Tibial artery (tissue), 4 donors: ENCODE measurements at regions not wholly inside any gene's neighbourhood (a gene's known extent, or its start where the extent isn't known, plus 50 kb on each side); places are given as distances from the start of the nearest gene placed in this dataset.

Experiments
- DNase-seq, 2 donors: peaks; one replicate each; pipeline ENCODE4 v3.0.0-alpha.2; 2019
- H3K27ac ChIP-seq, 2 donors: fragments of 200-600 bp; sonication (generic) in 1 of 2; 1 replicate in 1 of 2; 2 replicates in 1 of 2; pipeline ENCODE4 v1.5.1; 2018 to 2019; ENCODE audit warnings: mild to moderate bottlenecking in 1 of 2
- H3K27me3 ChIP-seq, 2 donors: fragments of 200-600 bp; sonication (generic) in 1 of 2; one replicate each; pipeline versions ENCODE4 v1.5.1 to v1.6.0; 2016 to 2019
- H3K36me3 ChIP-seq, 3 donors: fragments of 200-600 bp; sonication (generic) in 2 of 3; one replicate each; pipeline ENCODE4 v1.5.1; 2016 to 2019; ENCODE audit warnings: mild to moderate bottlenecking in 2 of 3
- H3K4me1 ChIP-seq, 4 donors: fragments of 200-600 bp; sonication (generic) in 2 of 4; 1 replicate in 3 of 4; 2 replicates in 1 of 4; pipeline ENCODE4 v1.5.1; 2016 to 2019
- H3K4me3 ChIP-seq, 2 donors: fragments of 200-600 bp; sonication (generic) in 1 of 2; 1 replicate in 1 of 2; 2 replicates in 1 of 2; pipeline ENCODE4 v1.5.1; 2018 to 2019; ENCODE audit warnings: mild to moderate bottlenecking in 2 of 2
- H3K9me3 ChIP-seq, 3 donors: fragments of 200-600 bp; sonication (generic) in 1 of 3; one replicate each; pipeline ENCODE4 v1.5.1; 2016 to 2019
- intact Hi-C: fragments of 100-400 bp; cut with DNase I; formaldehyde crosslinking; loops from one replicate; pipeline ENCODE4 v1.15.0; 2023; ENCODE audit warnings: low total_unique reads
- TF ChIP-seq, protein P1 (sequence below), 2 experiments: fragments of 200-600 bp in 1 of 2; fragments of 450-650 bp in 1 of 2; IDR thresholded peaks; one replicate each; pipeline ENCODE4 v1.5.1; 2017 to 2019; ENCODE audit warnings: antibody characterized with exemption in 2 of 2, mild to moderate bottlenecking in 1 of 2, moderate library complexity in 1 of 2

DNA sequence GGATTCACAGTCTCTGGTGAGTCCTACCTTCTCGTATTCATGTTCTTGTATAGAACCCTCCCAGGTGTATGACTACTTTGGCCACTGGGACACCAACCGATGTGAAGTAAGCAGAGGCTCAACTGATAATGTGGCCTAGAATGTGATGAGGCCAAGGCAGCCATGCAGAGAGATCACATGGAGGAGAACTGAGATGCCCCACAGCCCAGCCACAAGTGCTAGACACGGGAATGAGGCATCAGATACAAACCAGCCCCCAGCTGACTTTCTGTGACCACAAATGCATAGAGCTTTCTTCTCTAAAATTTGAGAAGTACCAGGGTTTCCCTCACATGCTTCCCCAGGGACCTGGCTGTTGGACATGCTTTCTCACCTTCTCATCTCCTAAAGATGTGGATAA, 375.7 kb downstream of the CCSER2 start:
- H3K36me3 ChIP-seq = no peaks in the 10 kb centered on the region
- H3K4me1 ChIP-seq = no peaks in the 10 kb centered on the region
- TF ChIP-seq, protein P1, sequence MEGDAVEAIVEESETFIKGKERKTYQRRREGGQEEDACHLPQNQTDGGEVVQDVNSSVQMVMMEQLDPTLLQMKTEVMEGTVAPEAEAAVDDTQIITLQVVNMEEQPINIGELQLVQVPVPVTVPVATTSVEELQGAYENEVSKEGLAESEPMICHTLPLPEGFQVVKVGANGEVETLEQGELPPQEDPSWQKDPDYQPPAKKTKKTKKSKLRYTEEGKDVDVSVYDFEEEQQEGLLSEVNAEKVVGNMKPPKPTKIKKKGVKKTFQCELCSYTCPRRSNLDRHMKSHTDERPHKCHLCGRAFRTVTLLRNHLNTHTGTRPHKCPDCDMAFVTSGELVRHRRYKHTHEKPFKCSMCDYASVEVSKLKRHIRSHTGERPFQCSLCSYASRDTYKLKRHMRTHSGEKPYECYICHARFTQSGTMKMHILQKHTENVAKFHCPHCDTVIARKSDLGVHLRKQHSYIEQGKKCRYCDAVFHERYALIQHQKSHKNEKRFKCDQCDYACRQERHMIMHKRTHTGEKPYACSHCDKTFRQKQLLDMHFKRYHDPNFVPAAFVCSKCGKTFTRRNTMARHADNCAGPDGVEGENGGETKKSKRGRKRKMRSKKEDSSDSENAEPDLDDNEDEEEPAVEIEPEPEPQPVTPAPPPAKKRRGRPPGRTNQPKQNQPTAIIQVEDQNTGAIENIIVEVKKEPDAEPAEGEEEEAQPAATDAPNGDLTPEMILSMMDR (IDR thresholded peaks at IDR 0.05) = no peak
- no peak overlapping the region for H3K27ac ChIP-seq
- no peaks in the 10 kb centered on the region for H3K9me3 ChIP-seq
- DNase-seq = no peak
- no peaks in the 10 kb centered on the region for H3K27me3 ChIP-seq
- intact Hi-C loops = no loop called here
- no peak overlapping the region for H3K4me3 ChIP-seq

DNA sequence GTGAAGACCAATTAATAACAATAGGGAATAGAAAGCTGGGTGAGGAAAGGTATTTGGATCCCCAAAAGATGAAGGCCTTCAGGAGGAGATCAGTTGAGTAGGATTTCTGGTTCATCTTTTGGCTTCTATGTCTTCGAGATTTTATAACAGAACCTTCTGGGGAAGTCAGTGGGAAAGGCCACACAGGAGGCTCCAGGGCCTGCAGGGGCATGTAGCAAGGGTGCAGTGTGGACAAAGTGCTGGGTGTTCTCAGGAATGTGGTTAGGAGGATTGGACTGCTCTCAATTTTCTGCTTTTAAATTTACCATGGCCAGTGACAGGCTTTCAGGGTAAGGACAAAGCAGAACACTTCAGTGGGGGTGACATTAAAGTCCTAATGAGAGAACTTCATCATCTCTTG, 378.0 kb downstream of the CCSER2 start:
- no peaks in the 10 kb centered on the region for H3K27me3 ChIP-seq
- H3K36me3 ChIP-seq = no peaks in the 10 kb centered on the region
- no peak overlapping the region for H3K27ac ChIP-seq
- H3K4me3 ChIP-seq = no peak overlapping the region
- no peaks in the 10 kb centered on the region for H3K4me1 ChIP-seq
- TF ChIP-seq, protein P1 (IDR thresholded peaks at IDR 0.05) = no peak
- H3K9me3 ChIP-seq = no peaks in the 10 kb centered on the region
- intact Hi-C loops = no loop called here
- DNase-seq = no peak

DNA sequence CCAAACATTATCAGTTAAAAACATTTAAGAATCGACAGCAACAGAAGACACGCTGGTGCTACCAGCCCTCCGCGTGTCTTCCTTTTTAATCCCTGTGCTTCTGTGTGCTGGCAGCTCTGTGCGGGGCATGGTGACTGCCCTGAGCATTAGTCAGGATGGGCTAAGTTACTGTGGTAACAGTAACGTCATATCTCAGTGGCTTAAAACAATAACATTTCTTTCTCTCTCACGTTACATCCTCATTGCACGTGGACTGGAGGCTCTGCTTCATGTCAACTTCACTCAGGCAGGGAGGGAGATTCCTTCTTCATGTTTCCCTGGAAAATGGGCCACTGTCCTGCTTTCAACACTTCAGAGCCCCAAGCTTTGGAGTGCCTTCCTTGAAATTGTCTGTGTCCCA, 378.5 kb downstream of the CCSER2 start:
- H3K4me1 ChIP-seq = no peaks in the 10 kb centered on the region
- H3K4me3 ChIP-seq = no peak overlapping the region
- no peaks in the 10 kb centered on the region for H3K9me3 ChIP-seq
- TF ChIP-seq, protein P1 (IDR thresholded peaks at IDR 0.05) = no peak
- intact Hi-C loops = no loop called here
- no peak overlapping the region for H3K27ac ChIP-seq
- H3K27me3 ChIP-seq = no peaks in the 10 kb centered on the region
- no peaks in the 10 kb centered on the region for H3K36me3 ChIP-seq
- DNase-seq = no peak

DNA sequence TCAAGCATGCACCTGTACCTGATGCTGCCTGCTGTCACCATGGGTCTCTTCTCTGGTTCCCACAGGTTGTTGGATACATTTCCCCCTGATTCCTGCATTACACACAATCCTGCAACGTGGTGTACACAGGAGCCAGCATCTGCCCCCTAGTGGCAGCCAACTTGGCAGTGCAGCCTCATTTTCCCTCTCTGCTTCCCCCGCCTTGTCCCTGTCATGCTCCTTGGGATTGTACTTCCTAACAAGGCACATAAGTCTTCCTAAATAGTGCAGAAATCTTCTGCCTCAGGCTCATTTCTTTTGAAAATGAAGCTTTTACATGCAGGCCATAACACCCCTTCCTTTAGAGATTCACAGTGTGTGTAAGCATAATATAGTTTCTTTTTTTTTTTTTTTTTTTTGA, 387.5 kb downstream of the CCSER2 start:
- Histone ChIP-seq H3K36me3 (no peaks in the 10 kb centered on the region), H3K4me1 (no peaks in the 10 kb centered on the region), H3K27me3 (no peaks in the 10 kb centered on the region), H3K9me3 (no peaks in the 10 kb centered on the region), H3K27ac (no peak overlapping the region), H3K4me3 (no peak overlapping the region)
- DNase-seq = no peak
- TF ChIP-seq, protein P1 (IDR thresholded peaks at IDR 0.05) = no peak
- intact Hi-C loops = no loop called here

DNA sequence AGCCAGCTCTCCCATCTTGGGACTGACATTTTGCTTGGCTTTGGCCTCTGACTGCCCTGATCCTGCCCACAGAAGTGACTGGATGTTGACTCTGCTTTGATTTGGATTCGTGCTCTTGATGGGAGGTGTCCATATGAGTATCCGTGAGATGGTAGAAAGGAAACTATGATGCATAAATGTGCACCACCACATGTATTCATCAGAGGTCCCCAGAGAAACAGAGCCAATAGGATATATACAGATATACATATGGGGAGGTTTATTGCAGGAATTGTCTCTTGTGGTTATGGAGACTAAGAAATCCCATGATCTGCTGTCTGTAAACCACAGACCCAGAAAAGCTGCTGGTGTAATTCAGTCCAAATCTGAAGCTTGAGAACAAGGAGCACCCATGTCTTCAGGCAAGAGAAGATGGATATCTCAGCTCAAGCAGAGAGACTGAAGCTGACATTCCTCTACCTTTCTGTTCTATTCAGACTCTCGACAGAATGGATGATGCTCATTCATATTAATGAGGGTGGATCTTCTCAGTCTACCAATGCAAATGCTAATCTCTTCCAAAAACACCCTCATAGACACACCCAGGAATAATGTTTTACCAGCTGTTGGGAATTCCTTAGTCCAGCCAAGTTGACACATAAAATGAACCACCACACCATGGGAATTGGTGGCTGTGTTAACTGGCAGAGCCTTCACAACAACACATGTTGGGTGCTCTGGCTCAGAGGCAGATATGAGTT, 390.7 kb downstream of the CCSER2 start:
- H3K27ac ChIP-seq = no peak overlapping the region
- H3K9me3 ChIP-seq = no peaks in the 10 kb centered on the region
- DNase-seq = no peak
- intact Hi-C loops = no loop called here
- TF ChIP-seq, protein P1 (IDR thresholded peaks at IDR 0.05) = no peak
- no peaks in the 10 kb centered on the region for H3K36me3 ChIP-seq
- no peaks in the 10 kb centered on the region for H3K27me3 ChIP-seq
- no peaks in the 10 kb centered on the region for H3K4me1 ChIP-seq
- no peak overlapping the region for H3K4me3 ChIP-seq

DNA sequence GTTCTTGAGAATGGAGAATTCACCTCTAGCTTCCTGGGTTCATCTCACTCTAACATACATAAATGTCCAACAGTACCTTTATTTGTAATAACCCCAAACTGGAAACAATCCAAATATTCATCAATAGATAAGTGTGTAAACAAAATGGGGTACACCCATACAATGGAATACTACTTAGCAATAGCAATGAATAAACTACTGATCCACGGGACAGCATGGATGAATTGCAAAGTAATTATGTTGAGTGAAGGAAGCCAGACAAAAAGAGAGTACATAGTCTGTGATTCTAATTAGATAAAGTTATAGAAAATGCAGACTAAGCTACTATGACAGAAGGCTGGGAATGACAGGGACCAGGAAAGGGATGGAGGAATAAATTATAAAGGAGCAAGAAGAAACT, 391.3 kb downstream of the CCSER2 start:
- TF ChIP-seq, protein P1 (IDR thresholded peaks at IDR 0.05) = no peak
- Histone ChIP-seq H3K9me3 (no peaks in the 10 kb centered on the region), H3K27ac (no peak overlapping the region), H3K36me3 (no peaks in the 10 kb centered on the region), H3K27me3 (no peaks in the 10 kb centered on the region), H3K4me3 (no peak overlapping the region), H3K4me1 (no peaks in the 10 kb centered on the region)
- no peak for DNase-seq
- intact Hi-C loops = no loop called here
